OCI-LY1 (cell line): ENCODE measurements at regions not wholly inside any gene's neighbourhood (a gene's known extent, or its start where the extent isn't known, plus 50 kb on each side); places are given as distances from the start of the nearest gene placed in this dataset.

Experiments
- CTCF ChIP-seq: fragments of 200-600 bp; sonication (generic), shearing (Covaris generic); IDR thresholded peaks from 2 replicates; pipeline ENCODE4 v1.5.1; 2017; ENCODE audit warnings: mild to moderate bottlenecking, antibody characterized with exemption, low read length, moderate library complexity, mixed read lengths
- EZH2 ChIP-seq: fragments of 200-600 bp; sonication (generic), shearing (Covaris generic); IDR thresholded peaks from 2 replicates; pipeline ENCODE4 v1.8.0; 2017; ENCODE audit warnings: borderline replicate concordance, mixed run types, mild to moderate bottlenecking, antibody characterized with exemption, low read length, moderate library complexity, mixed read lengths

- TF ChIP-seq CTCF (no peak), EZH2 (no peak)
Observed at GRCh38 chr4:164396439-164396838, 357.5 kb upstream of the SMIM31 start.
